ENCODE measurements at regions not wholly inside any gene's neighbourhood (a gene's known extent, or its start where the extent isn't known, plus 50 kb on each side); places are given as distances from the start of the nearest gene placed in this dataset.

DNA sequence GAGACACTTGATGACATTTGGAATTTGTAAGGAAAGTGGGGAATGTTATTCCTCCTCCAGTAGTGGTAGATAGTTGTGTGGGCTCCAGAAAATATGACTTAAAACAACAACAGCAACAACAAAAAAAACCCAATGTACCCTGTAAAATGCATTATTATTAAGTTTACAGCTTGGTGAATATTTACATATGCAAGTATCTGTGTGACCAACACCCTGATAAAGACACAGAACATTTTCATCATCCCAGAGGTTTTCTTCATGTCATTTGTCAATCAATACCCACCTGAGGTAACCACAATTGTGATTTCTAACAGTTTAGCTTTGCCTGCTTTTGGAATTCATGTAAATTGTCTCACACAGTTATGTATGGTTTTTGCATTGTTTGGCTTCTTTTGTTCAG lies 152.1 kb upstream of the GRIK2 start:
- Mint-ChIP-seq H3K9me3 (peaks cover 2% of the 10 kb centered on the region), H3K36me3 (ENCODE audit: low read depth) (no peaks in the 10 kb centered on the region), H3K27ac (no peak overlapping the region), H3K27me3 (no peaks in the 10 kb centered on the region), H3K4me3 (no peak overlapping the region), H3K4me1 (ENCODE audit: low read depth) (no peaks in the 10 kb centered on the region)
- DNase-seq: no peak

DNA sequence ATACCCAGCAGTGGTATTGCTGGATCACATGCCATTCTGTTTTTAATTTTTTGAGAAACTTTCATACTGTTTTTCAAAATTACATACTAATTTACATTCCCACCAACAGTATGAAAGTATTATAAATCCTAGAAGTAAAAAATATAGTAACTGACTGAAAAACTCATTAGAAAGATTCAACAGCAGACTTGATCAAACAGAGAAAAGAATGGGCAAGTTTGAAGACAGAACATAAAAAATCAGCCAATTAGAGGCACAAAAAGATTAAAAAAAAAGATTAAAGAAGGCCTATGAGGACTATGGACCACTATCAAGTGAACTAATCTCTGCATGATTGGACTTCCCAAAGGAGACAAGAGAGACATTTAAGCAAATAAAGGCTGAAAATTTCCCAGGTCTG lies 144.0 kb upstream of the GRIK2 start:
- Mint-ChIP-seq H3K4me3 (no peak overlapping the region), H3K27me3 (no peaks in the 10 kb centered on the region), H3K4me1 (ENCODE audit: low read depth) (no peaks in the 10 kb centered on the region), H3K36me3 (ENCODE audit: low read depth) (no peaks in the 10 kb centered on the region), H3K9me3 (peaks cover 19% of the 10 kb centered on the region), H3K27ac (no peak overlapping the region)
- no peak for DNase-seq

- Mint-ChIP-seq H3K27me3 (no peaks in the 10 kb centered on the region), H3K4me1 (ENCODE audit: low read depth) (no peaks in the 10 kb centered on the region), H3K9me3 (peaks cover 16% of the 10 kb centered on the region), H3K36me3 (ENCODE audit: low read depth) (no peaks in the 10 kb centered on the region), H3K27ac (no peak overlapping the region), H3K4me3 (no peak overlapping the region)
- no peak for DNase-seq
Observed at GRCh38 chr6:101257163-101257562, 136.3 kb upstream of the GRIK2 start.

DNA sequence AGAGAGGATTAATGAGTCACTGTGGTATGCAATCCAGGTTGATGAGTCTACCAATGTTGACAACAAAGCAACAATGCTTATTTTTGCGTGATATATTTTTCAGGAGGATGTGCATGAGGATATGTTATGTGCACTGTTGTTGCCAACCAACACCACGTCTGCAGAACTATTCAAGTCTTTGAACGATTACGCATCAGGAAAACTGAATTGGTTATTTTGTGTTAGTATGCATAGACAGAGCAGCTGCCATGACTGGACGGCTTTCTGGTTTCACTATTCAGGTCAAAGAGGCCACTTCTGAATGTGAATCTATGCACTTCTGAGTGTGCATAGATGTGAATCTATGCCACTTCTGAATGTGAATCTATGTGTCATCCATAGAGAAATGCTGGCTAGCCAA lies 134.0 kb upstream of the GRIK2 start:
- H3K27me3 Mint-ChIP-seq: no peaks in the 10 kb centered on the region
- DNase-seq: no peak

DNA sequence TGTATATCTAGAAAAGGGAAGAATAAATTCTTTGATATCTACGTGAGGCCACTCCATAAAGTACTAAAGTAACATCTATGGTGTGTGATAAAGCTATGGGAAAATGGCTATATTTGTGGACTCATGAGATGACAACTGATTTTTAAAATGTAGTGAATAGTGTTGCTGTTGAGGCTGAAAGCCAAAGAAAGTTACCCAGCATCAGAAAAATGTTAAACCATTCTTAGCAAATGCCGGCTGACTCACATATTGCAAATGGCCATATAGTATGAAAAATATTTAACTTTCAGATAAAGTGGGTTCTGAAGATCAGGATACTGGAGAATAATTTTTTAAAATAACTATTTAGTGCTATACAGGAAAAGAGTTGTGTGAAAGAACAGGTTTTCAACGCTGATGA lies 129.9 kb upstream of the GRIK2 start:
- no peaks in the 10 kb centered on the region for H3K36me3 Mint-ChIP-seq (ENCODE audit: low read depth)
- H3K27me3 Mint-ChIP-seq: no peaks in the 10 kb centered on the region
- H3K9me3 Mint-ChIP-seq: peaks cover 5% of the 10 kb centered on the region
- DNase-seq: no peak
- H3K27ac Mint-ChIP-seq: no peak overlapping the region
- H3K4me1 Mint-ChIP-seq (ENCODE audit: low read depth): peaks cover 6% of the 10 kb centered on the region
- H3K4me3 Mint-ChIP-seq: no peak overlapping the region

More for the DNA sequence above, 134.0 kb upstream of the GRIK2 start:
- Mint-ChIP-seq H3K36me3 (ENCODE audit: low read depth) (no peaks in the 10 kb centered on the region), H3K4me3 (no peak overlapping the region), H3K27ac (no peak overlapping the region), H3K9me3 (peaks cover 16% of the 10 kb centered on the region), H3K4me1 (ENCODE audit: low read depth) (no peaks in the 10 kb centered on the region)

DNA sequence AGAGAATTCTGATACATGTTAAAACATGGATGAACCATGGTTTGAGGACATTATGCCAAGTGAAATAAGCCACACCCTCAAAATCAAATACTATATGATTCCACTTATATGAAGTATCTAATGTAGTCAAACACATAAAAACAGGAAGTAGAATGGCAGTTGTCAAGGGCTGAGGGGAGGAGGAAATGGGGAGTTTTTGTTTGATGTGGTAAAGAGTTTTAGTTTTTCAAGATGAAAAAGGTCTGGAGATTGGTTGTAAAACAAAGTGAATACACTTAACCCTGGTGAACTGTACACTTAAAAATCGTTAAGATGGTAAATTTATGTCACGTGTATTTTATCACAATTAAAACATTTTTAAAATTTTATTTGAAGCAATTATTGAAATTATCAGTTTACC lies 127.4 kb upstream of the GRIK2 start:
- no peaks in the 10 kb centered on the region for H3K27me3 Mint-ChIP-seq
- no peak for DNase-seq
- peaks cover 10% of the 10 kb centered on the region for H3K9me3 Mint-ChIP-seq
- H3K4me3 Mint-ChIP-seq: no peak overlapping the region
- peaks cover 6% of the 10 kb centered on the region for H3K4me1 Mint-ChIP-seq (ENCODE audit: low read depth)
- H3K36me3 Mint-ChIP-seq (ENCODE audit: low read depth): no peaks in the 10 kb centered on the region
- H3K27ac Mint-ChIP-seq: no peak overlapping the region

DNA sequence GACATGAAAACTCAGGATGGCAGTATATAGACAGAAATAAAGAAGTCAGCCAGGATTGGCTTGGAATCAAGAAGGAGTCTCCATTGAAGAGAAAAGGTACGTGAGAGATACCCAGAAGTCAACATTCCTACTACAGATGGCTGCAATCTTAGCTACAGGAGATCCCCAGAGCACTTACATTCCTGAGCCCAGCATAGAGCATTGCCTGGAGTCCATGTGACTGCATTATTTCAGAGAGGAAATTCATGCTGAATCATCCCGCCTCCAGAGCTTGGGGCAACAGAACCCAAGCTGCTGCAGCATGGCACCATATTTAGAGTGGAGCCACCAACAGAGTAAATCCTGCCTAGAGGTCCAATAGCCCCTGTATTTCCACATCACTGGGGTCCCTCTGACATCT lies 125.0 kb upstream of the GRIK2 start:
- H3K27me3 Mint-ChIP-seq: no peaks in the 10 kb centered on the region
- H3K36me3 Mint-ChIP-seq (ENCODE audit: low read depth): no peaks in the 10 kb centered on the region
- DNase-seq: no peak
- H3K9me3 Mint-ChIP-seq: peaks cover 12% of the 10 kb centered on the region
- no peak overlapping the region for H3K27ac Mint-ChIP-seq
- H3K4me1 Mint-ChIP-seq (ENCODE audit: low read depth): peaks cover 6% of the 10 kb centered on the region
- H3K4me3 Mint-ChIP-seq: no peak overlapping the region

DNA sequence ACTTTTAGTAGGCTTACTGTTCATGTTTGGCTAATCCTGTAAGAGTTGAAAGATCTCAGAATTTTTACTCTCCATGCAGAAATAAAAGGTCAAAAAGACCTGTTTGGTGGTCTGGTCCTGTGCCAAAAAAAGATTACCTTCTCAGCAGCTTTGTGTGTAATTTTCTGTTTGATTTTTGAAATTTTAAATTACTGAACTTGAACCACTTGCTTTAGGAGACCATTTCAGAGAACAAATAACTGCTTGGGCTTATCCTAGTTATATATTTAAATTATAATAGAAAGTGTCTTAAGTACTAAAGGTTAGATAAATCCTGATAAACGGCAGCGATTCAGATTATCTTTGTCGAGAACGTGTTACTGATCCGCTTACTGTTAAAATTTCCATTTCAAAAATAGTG lies 118.3 kb upstream of the GRIK2 start:
- Mint-ChIP-seq H3K27me3 (no peaks in the 10 kb centered on the region), H3K4me3 (no peak overlapping the region), H3K4me1 (ENCODE audit: low read depth) (no peaks in the 10 kb centered on the region), H3K36me3 (ENCODE audit: low read depth) (no peaks in the 10 kb centered on the region), H3K9me3 (peaks cover 2% of the 10 kb centered on the region), H3K27ac (no peak overlapping the region)
- no peak for DNase-seq

- Mint-ChIP-seq H3K27me3 (no peaks in the 10 kb centered on the region), H3K9me3 (peaks cover 2% of the 10 kb centered on the region), H3K27ac (no peak overlapping the region), H3K36me3 (ENCODE audit: low read depth) (no peaks in the 10 kb centered on the region), H3K4me3 (no peak overlapping the region), H3K4me1 (ENCODE audit: low read depth) (no peaks in the 10 kb centered on the region)
- no peak for DNase-seq
Observed at GRCh38 chr6:101276066-101276465, 117.4 kb upstream of the GRIK2 start.

GRCh38 chr6:101279410-101279809 lies 114.1 kb upstream of the GRIK2 start:
- DNase-seq: no peak
- H3K27ac Mint-ChIP-seq: no peak overlapping the region

GRCh38 chr6:101281266-101281665 lies 112.2 kb upstream of the GRIK2 start:
- no peaks in the 10 kb centered on the region for H3K27me3 Mint-ChIP-seq
- H3K9me3 Mint-ChIP-seq: no peaks in the 10 kb centered on the region
- H3K4me3 Mint-ChIP-seq: no peak overlapping the region
- no peak for DNase-seq
- H3K36me3 Mint-ChIP-seq (ENCODE audit: low read depth): no peaks in the 10 kb centered on the region
- no peaks in the 10 kb centered on the region for H3K4me1 Mint-ChIP-seq (ENCODE audit: low read depth)
- H3K27ac Mint-ChIP-seq: no peak overlapping the region

More at GRCh38 chr6:101279410-101279809, 114.1 kb upstream of the GRIK2 start:
- Mint-ChIP-seq H3K9me3 (no peaks in the 10 kb centered on the region), H3K36me3 (ENCODE audit: low read depth) (no peaks in the 10 kb centered on the region), H3K4me3 (no peak overlapping the region), H3K4me1 (ENCODE audit: low read depth) (no peaks in the 10 kb centered on the region), H3K27me3 (no peaks in the 10 kb centered on the region)

GRCh38 chr6:101284131-101284530 lies 109.4 kb upstream of the GRIK2 start:
- H3K9me3 Mint-ChIP-seq: no peaks in the 10 kb centered on the region
- H3K27ac Mint-ChIP-seq: no peak overlapping the region
- no peak overlapping the region for H3K4me3 Mint-ChIP-seq
- no peaks in the 10 kb centered on the region for H3K36me3 Mint-ChIP-seq (ENCODE audit: low read depth)
- no peaks in the 10 kb centered on the region for H3K4me1 Mint-ChIP-seq (ENCODE audit: low read depth)
- no peak for DNase-seq
- H3K27me3 Mint-ChIP-seq: no peaks in the 10 kb centered on the region

GRCh38 chr6:101286146-101286545 lies 107.4 kb upstream of the GRIK2 start:
- Mint-ChIP-seq H3K9me3 (peaks cover 2% of the 10 kb centered on the region), H3K36me3 (ENCODE audit: low read depth) (no peaks in the 10 kb centered on the region), H3K27me3 (no peaks in the 10 kb centered on the region)

DNA sequence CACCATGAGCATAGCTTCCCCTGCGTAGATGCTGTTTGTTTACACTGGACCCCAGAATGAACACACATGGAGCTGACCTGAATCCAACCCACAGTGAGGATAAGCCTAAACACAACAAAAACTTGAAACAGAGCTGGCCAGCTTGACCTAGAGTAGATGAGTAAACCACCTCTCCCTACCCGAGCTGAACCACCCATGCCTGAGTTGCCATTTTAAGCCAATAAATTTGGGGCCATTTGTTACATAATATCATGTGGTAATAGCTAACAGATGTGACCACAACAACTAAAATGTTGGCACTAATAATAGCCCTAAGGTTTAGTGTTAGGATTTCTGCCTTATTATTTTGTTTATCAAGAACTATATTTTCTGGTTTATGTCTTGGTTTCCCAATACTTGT lies 103.2 kb upstream of the GRIK2 start:
- Mint-ChIP-seq H3K9me3 (peaks cover 8% of the 10 kb centered on the region), H3K27ac (no peak overlapping the region), H3K36me3 (ENCODE audit: low read depth) (no peaks in the 10 kb centered on the region), H3K4me3 (no peak overlapping the region), H3K27me3 (no peaks in the 10 kb centered on the region), H3K4me1 (ENCODE audit: low read depth) (no peaks in the 10 kb centered on the region)
- DNase-seq: no peak

More at GRCh38 chr6:101286146-101286545, 107.4 kb upstream of the GRIK2 start:
- no peak for DNase-seq
- Mint-ChIP-seq H3K4me3 (no peak overlapping the region), H3K27ac (no peak overlapping the region), H3K4me1 (ENCODE audit: low read depth) (no peaks in the 10 kb centered on the region)

DNA sequence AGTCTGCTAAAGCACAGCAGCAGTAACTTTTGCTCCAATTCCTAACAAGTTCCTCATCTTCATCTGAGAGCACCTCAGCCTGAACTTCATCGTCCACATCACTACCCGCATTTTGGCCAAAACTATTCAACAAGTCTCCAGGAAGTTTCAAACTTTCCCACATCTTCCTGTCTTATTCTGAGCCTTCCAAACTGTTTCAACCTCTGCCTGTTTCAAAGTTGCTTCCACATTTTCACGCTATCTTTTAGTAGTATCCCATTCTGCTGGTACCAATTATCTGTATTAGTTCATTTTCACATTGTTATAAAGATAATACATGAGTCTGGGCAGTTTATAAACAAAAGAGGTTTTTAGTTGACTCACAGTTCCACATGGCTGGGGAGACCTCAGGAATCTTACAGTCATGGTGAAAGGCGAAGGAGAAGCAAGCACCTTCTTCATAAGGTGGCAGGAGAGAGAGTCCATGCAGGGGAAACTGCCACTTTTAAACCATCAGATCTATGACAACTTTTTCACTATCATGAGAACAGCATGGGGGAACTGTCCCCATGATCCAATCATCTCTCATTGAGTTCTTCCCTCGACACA lies 99.4 kb upstream of the GRIK2 start:
- Mint-ChIP-seq H3K27ac (no peak overlapping the region), H3K4me3 (no peak overlapping the region), H3K27me3 (no peaks in the 10 kb centered on the region), H3K9me3 (peaks cover 8% of the 10 kb centered on the region), H3K4me1 (ENCODE audit: low read depth) (no peaks in the 10 kb centered on the region), H3K36me3 (ENCODE audit: low read depth) (no peaks in the 10 kb centered on the region)
- DNase-seq: no peak

GRCh38 chr6:101294676-101295075 lies 98.8 kb upstream of the GRIK2 start:
- DNase-seq: no peak

More at GRCh38 chr6:101294676-101295075, 98.8 kb upstream of the GRIK2 start:
- H3K4me1 Mint-ChIP-seq (ENCODE audit: low read depth): no peaks in the 10 kb centered on the region
- no peaks in the 10 kb centered on the region for H3K36me3 Mint-ChIP-seq (ENCODE audit: low read depth)
- H3K27ac Mint-ChIP-seq: no peak overlapping the region
- H3K27me3 Mint-ChIP-seq: no peaks in the 10 kb centered on the region
- H3K9me3 Mint-ChIP-seq: peaks cover 8% of the 10 kb centered on the region
- H3K4me3 Mint-ChIP-seq: no peak overlapping the region
